Omental fat pad (tissue), 3 donors: ENCODE measurements at regions not wholly inside any gene's neighbourhood (a gene's known extent, or its start where the extent isn't known, plus 50 kb on each side); places are given as distances from the start of the nearest gene placed in this dataset.

Source experiments
- ATAC-seq: fragments of 150-250 bp; one replicate; pipeline ENCODE4 v1.9.1; 2016; ENCODE audit warnings: mild to moderate bottlenecking, moderate library complexity; ENCODE audit not compliant: low FRiP score
- DNase-seq: peaks from one replicate; pipeline ENCODE4 v3.0.0-alpha.2; 2019; ENCODE audit warnings: low spot score
- TF ChIP-seq, protein P1 (sequence below), 3 donors: fragments of 450-650 bp; IDR thresholded peaks; one replicate each; pipeline ENCODE4 v1.5.1; 2016 to 2017; ENCODE audit warnings: antibody characterized with exemption in 3 of 3, mild to moderate bottlenecking in 3 of 3, moderate library complexity in 2 of 3

DNA sequence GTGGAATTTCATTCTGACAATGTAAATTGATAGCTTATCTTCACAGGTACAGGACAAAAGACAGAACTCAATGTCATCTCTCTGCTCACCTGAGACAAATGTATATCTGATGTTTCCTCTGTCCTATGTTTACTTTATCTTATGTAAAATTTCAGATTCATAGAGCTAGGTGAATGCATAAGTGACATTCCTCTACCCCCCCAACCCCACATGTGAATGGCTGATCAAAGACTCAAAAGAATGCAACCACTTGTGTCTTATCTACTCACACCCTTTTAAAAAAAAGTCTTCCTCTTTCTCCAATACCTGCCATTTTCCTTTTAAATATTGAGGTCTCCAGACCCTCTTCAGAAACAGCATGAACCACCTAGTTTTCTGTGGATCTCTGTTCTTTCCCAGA, 736.6 kb upstream of the SEL1L start:
- DNase-seq (no peak), ATAC-seq (no peak)
- TF ChIP-seq, protein P1, sequence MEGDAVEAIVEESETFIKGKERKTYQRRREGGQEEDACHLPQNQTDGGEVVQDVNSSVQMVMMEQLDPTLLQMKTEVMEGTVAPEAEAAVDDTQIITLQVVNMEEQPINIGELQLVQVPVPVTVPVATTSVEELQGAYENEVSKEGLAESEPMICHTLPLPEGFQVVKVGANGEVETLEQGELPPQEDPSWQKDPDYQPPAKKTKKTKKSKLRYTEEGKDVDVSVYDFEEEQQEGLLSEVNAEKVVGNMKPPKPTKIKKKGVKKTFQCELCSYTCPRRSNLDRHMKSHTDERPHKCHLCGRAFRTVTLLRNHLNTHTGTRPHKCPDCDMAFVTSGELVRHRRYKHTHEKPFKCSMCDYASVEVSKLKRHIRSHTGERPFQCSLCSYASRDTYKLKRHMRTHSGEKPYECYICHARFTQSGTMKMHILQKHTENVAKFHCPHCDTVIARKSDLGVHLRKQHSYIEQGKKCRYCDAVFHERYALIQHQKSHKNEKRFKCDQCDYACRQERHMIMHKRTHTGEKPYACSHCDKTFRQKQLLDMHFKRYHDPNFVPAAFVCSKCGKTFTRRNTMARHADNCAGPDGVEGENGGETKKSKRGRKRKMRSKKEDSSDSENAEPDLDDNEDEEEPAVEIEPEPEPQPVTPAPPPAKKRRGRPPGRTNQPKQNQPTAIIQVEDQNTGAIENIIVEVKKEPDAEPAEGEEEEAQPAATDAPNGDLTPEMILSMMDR (IDR thresholded peaks at IDR 0.05), result no peak

GRCh38 chr14:82298811-82299210, 765.2 kb upstream of the SEL1L start:
- TF ChIP-seq, protein P1 (IDR thresholded peaks at IDR 0.05), result no peak
- DNase-seq (no peak), ATAC-seq (no peak)

GRCh38 chr14:82309199-82309598, 775.5 kb upstream of the SEL1L start:
- DNase-seq (no peak), ATAC-seq (no peak)
- TF ChIP-seq, protein P1 (IDR thresholded peaks at IDR 0.05), result no peak

GRCh38 chr14:82313889-82314288, 780.2 kb upstream of the SEL1L start:
- DNase-seq, result no peak
- ATAC-seq, result no peak
- TF ChIP-seq, protein P1 (IDR thresholded peaks at IDR 0.05), result no peak

- TF ChIP-seq, protein P1 (IDR thresholded peaks at IDR 0.05), result no peak
- no peak for ATAC-seq
- no peak for DNase-seq
Observed at GRCh38 chr14:82328442-82328841, 794.8 kb upstream of the SEL1L start.

- ATAC-seq, result no peak
- TF ChIP-seq, protein P1 (IDR thresholded peaks at IDR 0.05), result no peak
Observed at GRCh38 chr14:82341261-82341810, 807.7 kb upstream of the SEL1L start.

DNA sequence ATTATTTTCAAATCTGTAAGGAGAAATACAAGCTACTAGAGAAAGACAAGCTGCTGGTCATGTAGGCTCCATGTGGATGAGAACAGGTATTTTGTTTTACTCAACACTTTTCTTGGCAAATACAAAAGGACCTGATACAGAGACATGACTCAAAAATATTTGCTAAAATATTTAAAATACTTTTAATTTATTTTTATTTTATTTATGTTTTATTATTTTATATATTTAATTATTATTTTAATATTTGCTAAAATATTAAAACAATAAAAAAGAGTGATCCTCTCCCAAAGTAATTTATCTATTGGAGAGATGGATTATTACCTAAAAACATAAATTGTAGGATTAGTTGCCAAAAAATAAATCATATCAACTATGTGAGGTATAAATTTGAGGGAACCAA, 808.9 kb upstream of the SEL1L start:
- no peak for DNase-seq
- ATAC-seq, result no peak
- TF ChIP-seq, protein P1 (IDR thresholded peaks at IDR 0.05), result no peak

More at GRCh38 chr14:82341261-82341810, 807.7 kb upstream of the SEL1L start:
- DNase-seq, result no peak
